GM23338 (cell line): ENCODE measurements at regions not wholly inside any gene's neighbourhood (a gene's known extent, or its start where the extent isn't known, plus 50 kb on each side); places are given as distances from the start of the nearest gene placed in this dataset.

Source experiments
- ATAC-seq: fragments of 200-7000 bp; cut with Tn5 transposase; 3 replicates; pipeline ENCODE4 v1.9.1; 2020
- DNase-seq: peaks from one replicate; pipeline ENCODE4 v3.0.0-alpha.2; 2015; ENCODE audit warnings: low spot score
- H2AFZ ChIP-seq: fragments of 200-600 bp; sonication (generic); 2 replicates; pipeline ENCODE4 v1.8.0; 2016; ENCODE audit warnings: antibody characterized with exemption, mild to moderate bottlenecking, moderate library complexity
- H3F3A ChIP-seq: fragments of 200-600 bp; sonication (generic); replicated peaks from 2 replicates; pipeline ENCODE4 v1.8.0; 2017; ENCODE audit warnings: antibody characterized with exemption, mixed run types, low read depth
- H3K27ac ChIP-seq: fragments of 200-600 bp; sonication (generic); 2 replicates; pipeline ENCODE4 v1.6.1; 2016; ENCODE audit warnings: low read depth
- H3K27me3 ChIP-seq: fragments of 200-600 bp; sonication (generic); 2 replicates; pipeline ENCODE4 v1.8.0; 2016; ENCODE audit warnings: mild to moderate bottlenecking, mixed run types, moderate library complexity; ENCODE audit not compliant: insufficient read depth
- H3K36me3 ChIP-seq: fragments of 200-600 bp; sonication (generic); 2 replicates; pipeline ENCODE4 v1.8.0; 2016; ENCODE audit warnings: mild to moderate bottlenecking; ENCODE audit not compliant: insufficient read depth
- H3K4me1 ChIP-seq: fragments of 200-600 bp; sonication (generic); 2 replicates; pipeline ENCODE4 v1.8.0; 2016; ENCODE audit warnings: mild to moderate bottlenecking, moderate library complexity; ENCODE audit not compliant: insufficient read depth
- H3K4me2 ChIP-seq: fragments of 200-600 bp; sonication (generic); 2 replicates; pipeline ENCODE4 v1.7.1; 2017; ENCODE audit warnings: mixed run types
- H3K4me3 ChIP-seq: fragments of 200-600 bp; sonication (generic); 2 replicates; pipeline ENCODE4 v1.6.1; 2016; ENCODE audit warnings: mixed run types
- H3K79me2 ChIP-seq: fragments of 200-600 bp; sonication (generic); replicated peaks from 2 replicates; pipeline ENCODE4 v1.8.0; 2017; ENCODE audit warnings: mild to moderate bottlenecking; ENCODE audit not compliant: insufficient read depth
- H3K9me2 ChIP-seq: fragments of 200-600 bp; sonication (generic); 2 replicates; pipeline ENCODE4 v1.8.0; 2017; ENCODE audit not compliant: insufficient read depth
- H4K20me1 ChIP-seq: fragments of 200-600 bp; sonication (generic); replicated peaks from 2 replicates; pipeline ENCODE4 v1.8.0; 2017; ENCODE audit warnings: mild to moderate bottlenecking; ENCODE audit not compliant: insufficient read depth
- H3K27ac Mint-ChIP-seq: 2 replicates; pipeline ENCODE4 v1.8.0; 2020; ENCODE audit warnings: inconsistent platforms, mild to moderate bottlenecking, moderate library complexity, mixed read lengths
- H3K27me3 Mint-ChIP-seq: 3 replicates; pipeline ENCODE4 v1.8.0; 2022; ENCODE audit warnings: low read depth, mild to moderate bottlenecking, moderate library complexity, mixed read lengths, inconsistent platforms; ENCODE audit not compliant: insufficient read depth, poor library complexity
- H3K36me3 Mint-ChIP-seq: 3 replicates; pipeline ENCODE4 v1.8.0; 2021; ENCODE audit warnings: low read depth, mild to moderate bottlenecking, inconsistent platforms, moderate library complexity, mixed read lengths
- H3K4me1 Mint-ChIP-seq: 3 replicates; pipeline ENCODE4 v1.8.0; 2020; ENCODE audit warnings: mild to moderate bottlenecking, inconsistent platforms, mixed read lengths
- H3K4me3 Mint-ChIP-seq: 3 replicates; pipeline ENCODE4 v1.8.0; 2021; ENCODE audit warnings: moderate library complexity, mild to moderate bottlenecking, inconsistent platforms, mixed read lengths
- H3K9me3 Mint-ChIP-seq: 3 replicates; pipeline ENCODE4 v1.8.0; 2020; ENCODE audit warnings: moderate library complexity, mild to moderate bottlenecking, inconsistent platforms, mixed read lengths
- ETS1 ChIP-seq: IDR thresholded peaks from 2 replicates; pipeline ENCODE4 v1.6.1; 2016; ENCODE audit warnings: antibody characterized with exemption
- ZNF331 ChIP-seq: fragments of 250-450 bp; sonication (Bioruptor Pico); IDR thresholded peaks from 2 replicates; pipeline ENCODE4 v1.5.0; 2020; ENCODE audit warnings: low read depth, mild to moderate bottlenecking, moderate library complexity
- TF ChIP-seq, protein P1 (sequence below): fragments of 250-450 bp; sonication (Bioruptor Pico); IDR thresholded peaks from 2 replicates; pipeline ENCODE4 v1.5.0; 2020; ENCODE audit warnings: mild to moderate bottlenecking, moderate library complexity

DNA sequence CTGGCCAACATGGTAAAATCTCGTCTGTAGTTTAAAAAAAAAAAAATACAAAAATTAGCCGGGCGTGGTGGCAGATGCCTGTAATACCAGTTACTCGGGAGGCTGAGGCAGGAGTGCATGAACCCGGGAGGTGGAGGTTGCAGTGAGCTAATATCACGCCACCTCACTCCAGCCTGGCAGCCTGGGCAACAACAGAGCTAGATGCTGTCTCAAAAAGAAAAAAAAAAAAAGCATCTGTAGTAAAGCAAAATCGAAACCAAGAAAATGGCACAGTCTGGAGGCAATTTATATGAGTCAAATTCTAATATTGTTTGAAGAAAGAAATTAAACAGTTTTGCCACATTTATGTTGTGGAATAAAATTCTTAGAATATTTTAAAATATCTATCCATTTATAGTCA is 365.0 kb upstream of the CHORDC1 start:
- no peak overlapping the region for H3K27ac ChIP-seq
- H2AFZ ChIP-seq = no peak overlapping the region
- H3K79me2 ChIP-seq = no peaks in the 10 kb centered on the region
- 0 out of 2 replicates have a peak, but pooled peaks cover 3% of the 10 kb centered on the region for H3K9me2 ChIP-seq
- H3K4me1 ChIP-seq = peaks cover 11% of the 10 kb centered on the region; the same call in 1 of the 2 replicates
- no peak overlapping the region for H3K4me3 ChIP-seq
- Mint-ChIP-seq H3K9me3 (peaks cover 26% of the 10 kb centered on the region), H3K27ac (no peak overlapping the region), H3K36me3 (peaks cover 5% of the 10 kb centered on the region; the same call in 2 of the 3 replicates), H3K4me1 (peaks cover 2% of the 10 kb centered on the region; the same call in 1 of the 3 replicates), H3K27me3 (no peaks in the 10 kb centered on the region), H3K4me3 (no peak overlapping the region)
- H3F3A ChIP-seq = no peaks in the 10 kb centered on the region
- H3K36me3 ChIP-seq = no peaks in the 10 kb centered on the region
- TF ChIP-seq, protein P1, sequence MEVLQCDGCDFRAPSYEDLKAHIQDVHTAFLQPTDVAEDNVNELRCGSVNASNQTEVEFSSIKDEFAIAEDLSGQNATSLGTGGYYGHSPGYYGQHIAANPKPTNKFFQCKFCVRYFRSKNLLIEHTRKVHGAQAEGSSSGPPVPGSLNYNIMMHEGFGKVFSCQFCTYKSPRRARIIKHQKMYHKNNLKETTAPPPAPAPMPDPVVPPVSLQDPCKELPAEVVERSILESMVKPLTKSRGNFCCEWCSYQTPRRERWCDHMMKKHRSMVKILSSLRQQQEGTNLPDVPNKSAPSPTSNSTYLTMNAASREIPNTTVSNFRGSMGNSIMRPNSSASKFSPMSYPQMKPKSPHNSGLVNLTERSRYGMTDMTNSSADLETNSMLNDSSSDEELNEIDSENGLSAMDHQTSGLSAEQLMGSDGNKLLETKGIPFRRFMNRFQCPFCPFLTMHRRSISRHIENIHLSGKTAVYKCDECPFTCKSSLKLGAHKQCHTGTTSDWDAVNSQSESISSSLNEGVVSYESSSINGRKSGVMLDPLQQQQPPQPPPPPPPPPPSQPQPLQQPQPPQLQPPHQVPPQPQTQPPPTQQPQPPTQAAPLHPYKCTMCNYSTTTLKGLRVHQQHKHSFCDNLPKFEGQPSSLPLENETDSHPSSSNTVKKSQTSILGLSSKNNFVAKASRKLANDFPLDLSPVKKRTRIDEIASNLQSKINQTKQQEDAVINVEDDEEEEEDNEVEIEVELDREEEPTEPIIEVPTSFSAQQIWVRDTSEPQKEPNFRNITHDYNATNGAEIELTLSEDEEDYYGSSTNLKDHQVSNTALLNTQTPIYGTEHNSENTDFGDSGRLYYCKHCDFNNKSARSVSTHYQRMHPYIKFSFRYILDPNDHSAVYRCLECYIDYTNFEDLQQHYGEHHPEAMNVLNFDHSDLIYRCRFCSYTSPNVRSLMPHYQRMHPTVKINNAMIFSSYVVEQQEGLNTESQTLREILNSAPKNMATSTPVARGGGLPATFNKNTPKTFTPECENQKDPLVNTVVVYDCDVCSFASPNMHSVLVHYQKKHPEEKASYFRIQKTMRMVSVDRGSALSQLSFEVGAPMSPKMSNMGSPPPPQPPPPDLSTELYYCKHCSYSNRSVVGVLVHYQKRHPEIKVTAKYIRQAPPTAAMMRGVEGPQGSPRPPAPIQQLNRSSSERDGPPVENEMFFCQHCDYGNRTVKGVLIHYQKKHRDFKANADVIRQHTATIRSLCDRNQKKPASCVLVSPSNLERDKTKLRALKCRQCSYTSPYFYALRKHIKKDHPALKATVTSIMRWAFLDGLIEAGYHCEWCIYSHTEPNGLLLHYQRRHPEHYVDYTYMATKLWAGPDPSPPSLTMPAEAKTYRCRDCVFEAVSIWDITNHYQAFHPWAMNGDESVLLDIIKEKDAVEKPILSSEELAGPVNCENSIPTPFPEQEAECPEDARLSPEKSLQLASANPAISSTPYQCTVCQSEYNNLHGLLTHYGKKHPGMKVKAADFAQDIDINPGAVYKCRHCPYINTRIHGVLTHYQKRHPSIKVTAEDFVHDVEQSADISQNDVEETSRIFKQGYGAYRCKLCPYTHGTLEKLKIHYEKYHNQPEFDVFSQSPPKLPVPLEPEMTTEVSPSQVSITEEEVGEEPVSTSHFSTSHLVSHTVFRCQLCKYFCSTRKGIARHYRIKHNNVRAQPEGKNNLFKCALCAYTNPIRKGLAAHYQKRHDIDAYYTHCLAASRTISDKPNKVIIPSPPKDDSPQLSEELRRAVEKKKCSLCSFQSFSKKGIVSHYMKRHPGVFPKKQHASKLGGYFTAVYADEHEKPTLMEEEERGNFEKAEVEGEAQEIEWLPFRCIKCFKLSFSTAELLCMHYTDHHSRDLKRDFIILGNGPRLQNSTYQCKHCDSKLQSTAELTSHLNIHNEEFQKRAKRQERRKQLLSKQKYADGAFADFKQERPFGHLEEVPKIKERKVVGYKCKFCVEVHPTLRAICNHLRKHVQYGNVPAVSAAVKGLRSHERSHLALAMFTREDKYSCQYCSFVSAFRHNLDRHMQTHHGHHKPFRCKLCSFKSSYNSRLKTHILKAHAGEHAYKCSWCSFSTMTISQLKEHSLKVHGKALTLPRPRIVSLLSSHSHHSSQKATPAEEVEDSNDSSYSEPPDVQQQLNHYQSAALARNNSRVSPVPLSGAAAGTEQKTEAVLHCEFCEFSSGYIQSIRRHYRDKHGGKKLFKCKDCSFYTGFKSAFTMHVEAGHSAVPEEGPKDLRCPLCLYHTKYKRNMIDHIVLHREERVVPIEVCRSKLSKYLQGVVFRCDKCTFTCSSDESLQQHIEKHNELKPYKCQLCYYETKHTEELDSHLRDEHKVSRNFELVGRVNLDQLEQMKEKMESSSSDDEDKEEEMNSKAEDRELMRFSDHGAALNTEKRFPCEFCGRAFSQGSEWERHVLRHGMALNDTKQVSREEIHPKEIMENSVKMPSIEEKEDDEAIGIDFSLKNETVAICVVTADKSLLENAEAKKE = no peak
- no peaks in the 10 kb centered on the region for H4K20me1 ChIP-seq
- H3K27me3 ChIP-seq = no peaks in the 10 kb centered on the region
- no peak overlapping the region for H3K4me2 ChIP-seq
- no peak for DNase-seq
- ATAC-seq = no peak

DNA sequence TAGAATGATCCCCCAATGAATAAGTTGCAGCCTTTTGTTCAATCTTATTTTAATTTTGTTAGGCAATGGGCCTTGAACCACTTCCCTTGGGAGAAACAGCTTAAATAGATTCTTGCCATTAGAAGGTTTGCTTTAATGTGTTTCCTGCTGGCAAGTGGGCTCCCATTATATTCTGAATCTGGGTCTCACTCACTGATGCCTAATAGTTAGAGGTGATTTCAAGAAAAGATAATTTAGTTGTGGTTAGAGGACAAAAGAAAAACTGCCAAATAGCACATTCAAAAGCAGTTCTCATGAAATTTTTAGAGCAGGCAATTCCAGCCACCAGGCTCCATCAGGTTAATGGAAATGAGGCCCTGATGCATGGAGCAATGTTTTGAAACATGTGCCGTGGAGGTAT is 362.6 kb upstream of the CHORDC1 start:
- no peak overlapping the region for H3K4me3 ChIP-seq
- no peaks in the 10 kb centered on the region for H4K20me1 ChIP-seq
- Mint-ChIP-seq H3K27ac (no peak overlapping the region), H3K4me3 (no peak overlapping the region), H3K27me3 (no peaks in the 10 kb centered on the region), H3K4me1 (peaks cover 2% of the 10 kb centered on the region; the same call in 1 of the 3 replicates), H3K36me3 (peaks cover 5% of the 10 kb centered on the region; the same call in 2 of the 3 replicates), H3K9me3 (peaks cover 11% of the 10 kb centered on the region)
- peaks cover 9% of the 10 kb centered on the region; the same call in 1 of the 2 replicates for H3K4me1 ChIP-seq
- no peaks in the 10 kb centered on the region for H3F3A ChIP-seq
- no peaks in the 10 kb centered on the region for H3K27me3 ChIP-seq
- DNase-seq (no peak), ATAC-seq (no peak)
- H3K4me2 ChIP-seq = no peak overlapping the region
- no peak overlapping the region for H2AFZ ChIP-seq
- H3K27ac ChIP-seq = no peak overlapping the region
- no peaks in the 10 kb centered on the region for H3K79me2 ChIP-seq
- H3K9me2 ChIP-seq = no peaks in the 10 kb centered on the region
- no peaks in the 10 kb centered on the region for H3K36me3 ChIP-seq
- TF ChIP-seq ZNF331 (no peak), ETS1 (no peak)
- TF ChIP-seq, protein P1 = no peak
